ENCODE measurements at regions not wholly inside any gene's neighbourhood (a gene's known extent, or its start where the extent isn't known, plus 50 kb on each side); places are given as distances from the start of the nearest gene placed in this dataset.

GRCh38 chr10:69686866-69687265, 56.8 kb downstream of the FAM241B start:
- no peak for TF ChIP-seq CTCF (IDR thresholded peaks at IDR 0.05)
- TF ChIP-seq POLR2A (IDR thresholded peaks at IDR 0.05), result no peak

All from lower leg skin (tissue), 3 donors.